Erythroblast (primary cell): ENCODE measurements at regions not wholly inside any gene's neighbourhood (a gene's known extent, or its start where the extent isn't known, plus 50 kb on each side); places are given as distances from the start of the nearest gene placed in this dataset.

Experiments
- GATA1 ChIP-seq: IDR thresholded peaks from 2 replicates; pipeline ENCODE4 v1.6.1; 2011; ENCODE audit warnings: low read depth, mild to moderate bottlenecking, control low read depth, low read length, moderate library complexity
- POLR2A ChIP-seq: IDR thresholded peaks from 2 replicates; pipeline ENCODE4 v1.6.1; 2011; ENCODE audit warnings: mild to moderate bottlenecking, low read length

DNA sequence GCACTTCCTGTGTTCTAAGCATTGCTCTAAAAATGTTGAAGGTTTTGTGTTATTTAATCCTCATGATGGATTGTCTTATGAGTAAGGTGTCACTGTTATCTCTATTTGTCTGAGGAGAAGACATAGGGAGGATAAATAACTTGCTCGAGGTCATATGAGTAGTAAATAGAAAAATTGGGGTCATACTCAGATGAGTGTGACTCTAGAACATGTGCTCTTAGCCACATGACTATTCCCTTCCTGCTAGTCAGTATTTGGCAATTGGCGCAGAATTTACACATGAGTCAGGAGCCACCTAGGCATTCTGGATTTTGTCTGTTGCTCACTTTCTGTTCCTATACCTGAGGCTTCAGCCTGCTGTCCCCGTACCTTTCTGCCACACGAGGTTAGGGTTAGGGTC is 234.6 kb upstream of the CD180 start:
- TF ChIP-seq POLR2A (no peak), GATA1 (no peak)
